HAP-1 (cell line): ENCODE measurements at regions not wholly inside any gene's neighbourhood (a gene's known extent, or its start where the extent isn't known, plus 50 kb on each side); places are given as distances from the start of the nearest gene placed in this dataset.

Experiments used
- DNase-seq, 2 experiments: peaks; one replicate each; pipeline ENCODE4 v3.0.0-alpha.2; 2016 to 2020; ENCODE audit warnings: low spot score in 2 of 2
- H3K27me3 ChIP-seq: fragments of 250-450 bp; sonication (Bioruptor Pico); 2 replicates; pipeline ENCODE4 v1.5.1; 2020; ENCODE audit warnings: low read depth, mild to moderate bottlenecking, moderate library complexity
- H3K36me3 ChIP-seq: fragments of 250-450 bp; sonication (Bioruptor Pico); replicated peaks from 2 replicates; pipeline ENCODE4 v1.5.1; 2020; ENCODE audit warnings: mild to moderate bottlenecking
- H3K4me1 ChIP-seq: fragments of 250-450 bp; sonication (Bioruptor Pico); 2 replicates; pipeline ENCODE4 v1.5.1; 2020; ENCODE audit warnings: mild to moderate bottlenecking
- H3K4me3 ChIP-seq: fragments of 250-450 bp; sonication (Bioruptor Pico); 2 replicates; pipeline ENCODE4 v1.5.1; 2020; ENCODE audit warnings: mild to moderate bottlenecking, moderate library complexity
- H3K9me3 ChIP-seq: fragments of 250-450 bp; sonication (Bioruptor Pico); 2 replicates; pipeline ENCODE4 v1.5.1; 2020; ENCODE audit warnings: mild to moderate bottlenecking, moderate library complexity
- in situ Hi-C: fragments of 300-500 bp; cut with MboI; formaldehyde crosslinking; loops from 3 replicates; pipeline ENCODE4 v1.14.3; 2020; ENCODE audit warnings: low sequenced_read_pairs, inconsistent platforms, mixed read lengths

DNA sequence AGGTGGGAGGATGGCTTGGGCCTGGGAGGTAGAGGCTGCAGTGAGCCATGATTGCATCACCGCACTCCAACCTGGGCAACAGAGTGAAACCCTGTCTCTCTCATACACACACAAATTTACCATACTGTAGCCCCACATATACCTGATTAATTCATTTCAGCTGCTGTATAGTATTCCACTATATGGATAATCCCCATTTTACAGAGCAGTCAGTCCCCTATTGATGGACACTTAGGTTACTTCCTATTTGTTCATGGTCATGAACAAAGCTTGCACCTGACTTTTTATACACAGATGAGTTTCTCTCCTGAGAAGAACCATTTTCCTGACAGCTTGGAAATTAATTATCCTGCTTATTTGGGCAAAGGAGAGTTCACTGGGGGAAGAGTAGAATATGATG, 59.2 kb downstream of the EMX2 start:
- in situ Hi-C loops, result no loop called here
- Histone ChIP-seq H3K4me3 (no peak overlapping the region), H3K27me3 (peaks cover 3% of the 10 kb centered on the region), H3K9me3 (no peaks in the 10 kb centered on the region), H3K4me1 (no peaks in the 10 kb centered on the region), H3K36me3 (no peaks in the 10 kb centered on the region)
- no peak for DNase-seq

GRCh38 chr10:117603081-117603480, 60.5 kb downstream of the EMX2 start:
- in situ Hi-C loops, result no loop called here
- H3K27me3 ChIP-seq, result peaks cover 2% of the 10 kb centered on the region
- H3K36me3 ChIP-seq, result no peaks in the 10 kb centered on the region
- H3K4me1 ChIP-seq, result no peaks in the 10 kb centered on the region
- H3K9me3 ChIP-seq, result no peaks in the 10 kb centered on the region
- no peak overlapping the region for H3K4me3 ChIP-seq
- DNase-seq, result no peak

GRCh38 chr10:117603726-117604125, 61.2 kb downstream of the EMX2 start:
- in situ Hi-C loops, result no loop called here
- DNase-seq, result no peak
- no peak overlapping the region for H3K4me3 ChIP-seq
- H3K9me3 ChIP-seq, result no peaks in the 10 kb centered on the region
- no peaks in the 10 kb centered on the region for H3K27me3 ChIP-seq
- no peaks in the 10 kb centered on the region for H3K36me3 ChIP-seq
- H3K4me1 ChIP-seq, result no peaks in the 10 kb centered on the region

GRCh38 chr10:117609095-117609795, 66.7 kb downstream of the EMX2 start:
- no peak for DNase-seq
- Histone ChIP-seq H3K9me3 (no peaks in the 10 kb centered on the region), H3K27me3 (no peaks in the 10 kb centered on the region), H3K4me3 (no peak overlapping the region), H3K4me1 (no peaks in the 10 kb centered on the region), H3K36me3 (no peaks in the 10 kb centered on the region)
- in situ Hi-C loops, result no loop called here

DNA sequence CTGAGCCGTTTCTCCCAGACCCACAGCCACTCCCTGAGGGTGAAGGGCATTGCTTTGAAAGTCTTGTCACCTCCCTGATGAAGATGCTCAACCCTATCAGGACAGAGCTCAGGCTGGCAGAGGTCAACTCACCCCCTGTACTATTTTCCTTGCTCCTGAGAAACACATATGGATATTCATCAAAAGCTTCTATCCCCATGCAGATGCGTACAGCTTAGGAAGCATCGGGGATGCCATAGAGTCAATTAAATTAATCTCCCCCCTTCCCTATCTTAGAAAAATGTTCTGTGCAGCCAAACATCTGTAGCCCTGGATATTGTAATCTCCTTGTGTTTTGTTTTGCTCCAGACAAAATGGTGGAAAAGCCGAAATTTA, 67.2 kb downstream of the EMX2 start:
- DNase-seq, result no peak
- Histone ChIP-seq H3K4me3 (no peak overlapping the region), H3K36me3 (no peaks in the 10 kb centered on the region), H3K4me1 (no peaks in the 10 kb centered on the region), H3K9me3 (no peaks in the 10 kb centered on the region), H3K27me3 (no peaks in the 10 kb centered on the region)
- in situ Hi-C loops, result no loop called here

GRCh38 chr10:117610321-117610720, 67.8 kb downstream of the EMX2 start:
- no peak for DNase-seq
- Histone ChIP-seq H3K27me3 (no peaks in the 10 kb centered on the region), H3K9me3 (no peaks in the 10 kb centered on the region), H3K4me1 (no peaks in the 10 kb centered on the region), H3K36me3 (no peaks in the 10 kb centered on the region), H3K4me3 (no peak overlapping the region)
- in situ Hi-C loops, result no loop called here

DNA sequence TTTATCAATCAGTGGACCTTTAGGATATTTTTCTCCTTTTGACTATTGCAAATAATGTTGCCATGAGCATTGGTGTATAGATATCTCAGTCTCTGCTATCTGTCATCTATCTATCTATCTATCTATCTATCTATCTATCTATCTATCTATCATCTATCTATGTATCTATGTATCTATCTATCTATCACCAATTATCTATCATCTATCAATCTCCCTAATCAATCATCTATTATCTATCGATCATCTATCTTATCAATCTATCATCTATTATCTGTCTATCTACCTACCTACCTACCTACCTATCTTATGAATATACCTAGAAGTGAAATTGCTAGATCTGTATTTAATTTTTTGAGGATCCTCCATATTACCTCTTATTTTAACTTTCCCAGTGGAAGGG, 69.6 kb downstream of the EMX2 start:
- H3K4me3 ChIP-seq, result no peak overlapping the region
- in situ Hi-C loops, result no loop called here
- no peaks in the 10 kb centered on the region for H3K36me3 ChIP-seq
- no peaks in the 10 kb centered on the region for H3K4me1 ChIP-seq
- no peak for DNase-seq
- no peaks in the 10 kb centered on the region for H3K9me3 ChIP-seq
- no peaks in the 10 kb centered on the region for H3K27me3 ChIP-seq

DNA sequence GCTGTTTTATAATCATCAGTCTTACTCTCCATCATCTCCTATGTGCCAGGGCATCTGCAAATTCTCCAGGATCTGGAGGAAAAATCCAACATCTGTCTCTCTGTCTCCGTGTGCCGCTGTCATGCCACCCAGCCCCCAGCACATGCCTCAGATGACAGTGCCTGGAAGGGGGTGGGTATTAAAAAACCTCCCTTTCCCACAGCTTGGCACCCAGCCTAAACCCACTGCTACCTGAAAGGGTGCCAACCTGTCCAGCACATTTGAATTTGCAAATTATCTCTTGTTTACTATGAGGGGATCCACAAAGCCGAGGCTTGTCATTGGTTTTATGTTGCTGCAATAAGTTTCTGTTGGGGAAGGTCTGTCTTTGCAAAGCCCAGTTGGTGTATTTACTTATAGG, 73.1 kb downstream of the EMX2 start:
- no peaks in the 10 kb centered on the region for H3K9me3 ChIP-seq
- no peaks in the 10 kb centered on the region for H3K36me3 ChIP-seq
- DNase-seq, result no peak
- no peaks in the 10 kb centered on the region for H3K4me1 ChIP-seq
- in situ Hi-C loops, result no loop called here
- no peak overlapping the region for H3K4me3 ChIP-seq
- H3K27me3 ChIP-seq, result no peaks in the 10 kb centered on the region

DNA sequence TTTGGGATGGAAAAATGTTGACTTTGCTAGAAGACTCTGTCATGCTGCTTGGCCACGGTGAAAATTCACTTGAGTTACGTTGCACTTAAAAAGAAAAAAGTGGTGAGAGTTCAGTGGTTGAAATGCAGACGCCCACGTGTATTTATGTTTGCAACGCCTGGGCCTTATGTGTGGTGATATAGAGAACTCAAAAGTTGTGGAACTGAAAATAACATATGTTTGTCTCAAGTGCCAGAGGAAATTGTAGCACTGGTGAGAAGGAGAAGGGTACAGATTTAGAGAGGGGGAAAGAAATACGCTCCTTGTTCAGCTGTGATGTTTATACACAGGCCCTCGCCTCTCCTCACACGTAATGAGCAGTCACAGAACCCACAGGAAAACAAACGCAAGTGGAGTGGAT, 73.6 kb downstream of the EMX2 start:
- no peak for DNase-seq
- Histone ChIP-seq H3K4me1 (no peaks in the 10 kb centered on the region), H3K27me3 (no peaks in the 10 kb centered on the region), H3K9me3 (no peaks in the 10 kb centered on the region), H3K4me3 (no peak overlapping the region), H3K36me3 (no peaks in the 10 kb centered on the region)
- in situ Hi-C loops, result no loop called here

GRCh38 chr10:117617086-117617485, 74.5 kb downstream of the EMX2 start:
- DNase-seq, result no peak
- Histone ChIP-seq H3K9me3 (no peaks in the 10 kb centered on the region), H3K27me3 (no peaks in the 10 kb centered on the region), H3K4me3 (no peak overlapping the region), H3K4me1 (no peaks in the 10 kb centered on the region), H3K36me3 (no peaks in the 10 kb centered on the region)
- in situ Hi-C loops, result no loop called here

DNA sequence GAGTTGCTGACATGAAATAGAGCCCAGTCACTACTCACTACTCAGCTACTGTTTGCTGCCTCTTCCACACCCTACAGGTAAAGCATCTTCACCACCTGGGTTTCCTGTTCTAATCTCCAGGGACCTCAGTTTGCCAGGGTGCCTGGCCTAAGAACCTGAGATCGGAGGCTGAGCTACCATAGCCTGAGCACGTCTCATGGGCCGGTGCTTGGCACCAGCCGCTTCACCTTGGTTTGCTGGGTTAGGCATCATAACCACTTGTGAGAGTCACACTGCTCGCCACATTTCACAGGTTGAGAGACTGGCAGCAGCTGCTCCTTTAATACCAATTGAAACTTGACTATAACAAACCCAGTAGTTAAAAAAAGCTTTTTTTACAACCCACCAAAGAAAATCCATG, 75.1 kb downstream of the EMX2 start:
- H3K36me3 ChIP-seq, result no peaks in the 10 kb centered on the region
- no peaks in the 10 kb centered on the region for H3K4me1 ChIP-seq
- H3K27me3 ChIP-seq, result no peaks in the 10 kb centered on the region
- in situ Hi-C loops, result no loop called here
- no peak overlapping the region for H3K4me3 ChIP-seq
- no peak for DNase-seq
- no peaks in the 10 kb centered on the region for H3K9me3 ChIP-seq

DNA sequence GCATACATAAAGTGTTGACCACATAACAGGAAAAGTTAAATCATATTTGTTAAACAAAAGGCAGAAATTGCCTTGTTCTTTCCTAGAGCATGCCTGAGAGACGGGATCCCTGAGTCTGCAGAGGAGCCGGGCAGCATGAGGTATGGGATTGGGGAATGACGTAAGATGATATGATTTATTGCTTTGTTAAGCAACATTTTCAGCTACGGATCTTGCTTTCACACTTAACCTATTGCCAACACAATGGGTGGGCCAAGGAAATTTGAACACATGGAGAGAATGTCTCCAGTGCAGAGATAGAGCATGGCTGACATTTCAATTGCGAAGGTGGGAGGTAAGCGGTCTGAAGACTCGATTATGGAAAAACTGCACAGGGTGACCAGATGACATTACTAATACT, 76.7 kb downstream of the EMX2 start:
- Histone ChIP-seq H3K4me3 (no peak overlapping the region), H3K9me3 (no peaks in the 10 kb centered on the region), H3K27me3 (no peaks in the 10 kb centered on the region), H3K4me1 (no peaks in the 10 kb centered on the region), H3K36me3 (no peaks in the 10 kb centered on the region)
- no peak for DNase-seq
- in situ Hi-C loops, result no loop called here

DNA sequence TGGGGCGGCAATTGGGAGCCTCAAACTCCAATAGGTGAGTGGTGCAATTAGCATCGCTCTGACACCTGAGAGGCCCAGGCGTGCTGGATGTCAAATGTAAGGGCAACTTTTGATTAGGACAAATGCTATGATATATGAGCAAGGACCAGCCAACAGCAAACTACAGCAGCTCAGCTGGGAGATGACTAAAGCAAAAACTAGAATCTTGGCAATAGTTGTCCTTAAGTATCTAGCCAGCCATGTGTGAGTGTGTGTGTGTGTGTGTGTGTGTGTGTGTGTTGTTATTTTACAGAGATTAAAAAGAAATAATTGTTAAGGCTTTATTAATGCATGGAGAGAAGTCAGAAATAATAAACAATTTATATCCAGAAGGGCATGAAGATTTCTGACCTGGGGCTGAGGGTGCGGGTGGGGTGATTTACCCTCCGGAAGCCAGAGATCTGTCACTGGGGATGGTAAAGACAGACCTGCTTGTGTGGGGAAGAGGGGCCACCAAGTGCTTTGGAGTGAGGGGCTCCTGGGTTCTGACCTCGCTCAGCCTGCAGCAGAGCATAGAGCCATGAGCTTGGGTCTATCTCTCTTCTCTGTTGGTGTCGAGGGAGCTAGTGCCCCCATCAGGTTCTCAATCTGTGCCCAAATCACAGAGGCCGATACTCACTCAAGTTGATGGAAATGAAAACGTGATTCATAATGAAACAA, 77.3 kb downstream of the EMX2 start:
- in situ Hi-C loops, result no loop called here
- Histone ChIP-seq H3K27me3 (no peaks in the 10 kb centered on the region), H3K9me3 (no peaks in the 10 kb centered on the region), H3K4me1 (no peaks in the 10 kb centered on the region), H3K4me3 (no peak overlapping the region), H3K36me3 (no peaks in the 10 kb centered on the region)
- no peak for DNase-seq

DNA sequence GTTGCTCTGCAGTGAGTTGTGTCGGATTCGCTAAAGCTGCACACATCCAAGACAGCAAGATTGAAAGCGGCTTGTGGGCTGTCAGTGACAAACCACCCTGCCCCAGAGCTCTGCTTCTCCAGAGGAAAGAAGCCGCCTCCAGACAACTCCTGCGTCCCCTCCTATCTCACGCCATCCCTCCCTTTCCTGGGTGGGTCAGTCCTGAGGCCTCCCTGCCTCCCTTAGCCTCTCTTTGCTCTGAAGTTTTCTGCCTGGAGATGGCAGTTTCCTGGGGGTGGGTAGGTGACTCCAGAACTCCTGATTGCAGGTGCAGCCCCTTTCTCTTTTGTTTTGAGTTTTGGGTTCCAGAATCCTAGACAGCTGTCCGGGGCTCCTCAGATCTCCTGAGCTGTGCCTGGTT, 78.7 kb downstream of the EMX2 start:
- Histone ChIP-seq H3K36me3 (no peaks in the 10 kb centered on the region), H3K9me3 (no peaks in the 10 kb centered on the region), H3K27me3 (no peaks in the 10 kb centered on the region), H3K4me1 (no peaks in the 10 kb centered on the region), H3K4me3 (no peak overlapping the region)
- in situ Hi-C loops, result no loop called here
- no peak for DNase-seq
